NCI-H524 treated with DMSO at 0.1 percent for 48 hours (cell line): ENCODE measurements at regions not wholly inside any gene's neighbourhood (a gene's known extent, or its start where the extent isn't known, plus 50 kb on each side); places are given as distances from the start of the nearest gene placed in this dataset.
"Not testable (repeated sequence)": the region's sequence is repeated elsewhere in the genome, so short reads cannot be mapped to it uniquely, and the experiment has no call there.

Experiments used
- DNase-seq: peaks from one replicate; lab custom pipeline; 2025; lab: John Stamatoyannopoulos, UW

GRCh38 chr6:170062209-170062914 lies 228.5 kb downstream of the DLL1 start:
- DNase-seq: no peak

DNA sequence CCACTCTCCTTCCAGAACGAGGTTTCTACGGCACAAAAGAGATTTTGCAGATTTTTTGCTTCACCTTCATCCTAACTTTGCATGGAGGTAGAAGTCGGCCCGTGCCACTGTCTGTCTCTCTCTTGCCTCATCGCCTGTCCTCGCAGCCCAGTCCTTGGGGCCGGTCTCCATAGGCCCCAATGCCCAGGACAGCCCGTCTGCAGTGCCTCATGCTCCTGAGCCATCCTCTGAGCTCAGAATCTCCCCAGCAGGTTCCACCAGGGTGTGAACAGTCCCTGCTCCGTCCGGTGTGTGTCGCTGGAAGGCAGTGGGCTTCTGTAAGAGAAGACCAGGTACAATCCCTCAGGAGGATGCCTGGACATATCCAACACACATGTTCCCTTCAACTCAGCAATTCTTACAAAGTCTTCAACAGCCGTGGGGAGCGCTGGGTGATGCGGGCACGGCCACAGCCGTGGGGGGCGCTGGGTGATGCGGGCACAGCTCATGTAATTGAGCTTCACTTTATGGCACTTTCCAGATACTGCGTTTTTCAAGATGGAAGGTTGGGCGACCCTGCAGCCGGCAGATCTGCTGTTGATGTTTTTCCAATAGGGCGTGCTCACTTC lies 231.9 kb downstream of the DLL1 start:
- DNase-seq: no peak

DNA sequence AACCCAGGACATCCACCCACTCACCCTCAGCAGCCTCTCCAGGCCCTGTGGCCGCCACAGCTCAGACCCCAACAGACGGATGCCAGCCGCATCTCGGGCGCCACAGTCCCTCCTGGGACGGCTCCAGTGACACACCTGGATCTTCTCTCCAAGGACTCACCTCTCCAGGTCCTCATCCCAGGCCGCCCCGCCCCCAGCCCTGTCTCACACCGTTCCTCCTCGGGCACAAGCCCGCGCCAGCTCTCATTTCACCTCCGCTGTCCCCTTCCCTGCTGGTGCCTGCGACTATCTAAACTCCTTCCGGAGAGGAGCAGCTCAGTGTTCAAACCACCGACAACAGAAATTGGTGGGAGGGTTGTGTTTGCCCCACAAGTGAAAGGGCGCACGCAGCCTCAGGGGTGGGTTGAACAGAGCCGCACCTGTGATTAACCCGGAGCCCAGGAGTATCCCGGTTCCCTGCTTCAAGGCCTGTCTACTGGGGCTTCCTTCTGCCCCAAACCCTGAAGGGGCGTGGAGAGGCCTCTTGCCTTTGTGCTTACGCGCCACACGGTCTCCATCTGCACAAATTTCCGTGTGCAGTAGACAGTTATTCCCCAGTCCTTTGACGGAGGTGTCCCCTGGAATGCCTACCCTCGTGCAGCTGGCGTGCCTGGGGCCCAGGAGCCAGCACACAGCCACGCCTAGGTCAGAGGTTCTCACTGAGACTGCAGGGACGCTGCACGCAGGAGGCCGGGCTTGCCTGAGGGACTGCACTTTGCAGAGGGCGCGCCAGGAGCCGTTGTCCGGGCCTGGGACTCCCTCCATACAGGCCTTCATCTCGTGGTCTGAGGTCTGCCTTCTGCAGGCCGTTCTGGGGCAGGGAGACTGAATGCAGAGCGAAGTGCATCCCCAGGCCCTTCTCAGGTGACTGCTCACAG lies 232.7 kb downstream of the DLL1 start:
- no peak for DNase-seq

- no peak for DNase-seq
Observed at GRCh38 chr6:170057034-170057734, 233.7 kb downstream of the DLL1 start.

DNA sequence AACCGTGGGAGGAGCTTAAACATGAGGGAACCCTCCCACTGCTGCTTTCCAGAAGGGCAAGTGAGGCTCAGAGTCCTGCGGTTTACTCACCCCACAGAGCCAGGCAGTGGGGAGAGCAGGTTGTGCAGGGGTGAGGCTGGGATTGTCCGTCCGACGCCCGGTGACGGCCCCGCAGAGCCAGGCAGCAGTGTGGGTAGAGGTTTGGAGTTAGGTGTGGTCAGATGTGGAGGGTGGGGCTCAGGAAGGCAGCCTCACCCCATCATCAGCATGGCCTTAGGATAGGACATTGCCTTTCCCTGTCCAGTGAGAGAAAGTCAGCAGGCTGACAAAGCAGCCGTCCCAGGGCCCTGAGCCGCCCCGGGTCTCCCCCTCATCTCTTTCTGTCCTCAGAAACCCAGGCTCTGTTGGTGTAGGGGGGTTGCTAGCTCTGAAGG lies 234.6 kb downstream of the DLL1 start:
- DNase-seq: no peak

DNA sequence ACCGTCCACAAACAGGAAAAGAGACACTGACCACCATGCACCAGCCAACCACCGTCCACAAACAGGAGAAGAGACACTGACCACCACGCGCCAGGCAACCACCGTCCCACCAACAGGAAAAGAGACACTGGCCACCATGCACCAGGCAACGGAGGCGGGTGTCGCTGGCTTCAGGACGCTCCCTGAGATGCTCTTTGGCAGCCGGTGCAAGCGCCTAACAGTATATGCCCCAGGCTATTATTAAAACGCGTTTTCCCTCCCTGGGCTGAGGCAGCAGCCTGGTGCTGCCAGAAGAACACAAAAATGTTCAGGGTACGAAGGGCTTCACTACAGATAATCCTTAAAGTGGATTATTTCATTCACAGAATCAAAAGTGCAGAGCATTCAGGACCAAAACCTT lies 235.1 kb downstream of the DLL1 start:
- DNase-seq: not testable (repeated sequence)

DNA sequence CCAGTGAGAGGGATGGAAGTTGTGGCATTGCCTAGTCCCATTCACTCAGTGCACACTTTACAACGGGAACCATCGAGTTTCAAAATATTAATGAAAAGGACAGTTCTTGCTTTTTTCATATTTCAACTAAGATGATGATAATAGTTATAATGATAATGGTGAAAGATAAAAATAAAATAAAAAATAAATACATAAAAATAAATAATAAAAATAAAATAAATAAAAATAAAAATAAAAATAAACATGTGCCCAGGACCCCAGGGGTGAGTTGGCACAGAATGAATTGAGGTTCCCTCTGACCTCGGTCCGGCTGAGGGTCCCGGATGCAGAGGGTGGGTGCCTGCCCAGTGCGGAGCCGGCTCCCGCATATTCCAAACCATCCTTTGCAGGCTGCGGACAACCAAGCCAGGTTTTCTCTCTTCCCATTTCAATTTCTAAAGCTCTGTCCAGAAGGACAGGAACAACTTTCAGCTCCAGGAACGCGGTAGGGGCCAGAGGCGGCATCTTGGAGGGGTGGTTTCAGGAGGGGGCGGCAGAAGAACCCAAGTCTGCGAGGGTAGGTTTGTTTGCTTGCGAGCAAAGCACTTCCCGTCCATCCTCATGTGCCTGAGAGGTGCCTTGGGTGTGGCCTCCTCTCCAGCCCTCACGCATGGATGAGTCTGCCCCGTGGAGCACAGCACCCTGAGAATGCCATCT lies 236.8 kb downstream of the DLL1 start:
- DNase-seq: no peak

DNA sequence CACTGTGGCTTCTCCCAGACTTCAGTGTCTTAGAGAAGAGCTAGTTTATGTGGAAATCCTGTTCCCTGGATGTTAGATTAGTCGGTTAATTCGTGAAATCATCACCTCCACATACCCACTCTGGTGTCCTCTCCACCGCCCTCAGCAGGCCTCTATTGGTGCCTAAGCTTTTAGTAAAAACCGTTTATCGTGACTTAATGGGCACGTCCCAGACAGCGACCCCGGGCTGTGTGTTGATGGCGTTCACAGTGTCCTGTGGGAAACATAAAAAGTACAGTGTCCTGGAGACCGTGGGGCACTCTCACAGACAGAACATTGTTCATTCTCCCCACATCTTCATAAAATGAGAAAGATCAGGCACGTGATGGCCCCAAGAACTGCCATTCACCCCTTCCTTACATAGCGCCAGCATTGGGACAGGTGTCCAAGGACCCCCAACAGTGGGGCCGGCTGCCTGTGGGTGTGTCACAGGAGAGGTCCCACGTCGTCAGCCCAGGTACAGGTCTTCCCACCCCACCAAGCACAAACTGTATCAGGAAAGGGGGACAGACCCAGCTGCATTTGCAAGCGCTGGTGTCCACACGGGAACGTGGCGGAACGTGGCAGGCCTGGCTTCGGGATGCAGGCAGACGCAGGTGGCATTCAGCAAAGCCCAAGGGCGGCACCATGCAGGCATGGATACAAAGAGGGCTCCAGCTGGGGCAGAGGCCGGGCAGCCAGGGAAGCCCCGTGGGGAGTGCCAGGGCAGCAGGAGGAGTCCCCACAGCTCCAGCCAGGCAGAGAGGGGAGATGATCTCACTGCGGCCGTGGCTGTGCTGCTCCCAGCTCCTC lies 237.7 kb downstream of the DLL1 start:
- DNase-seq: no peak

DNA sequence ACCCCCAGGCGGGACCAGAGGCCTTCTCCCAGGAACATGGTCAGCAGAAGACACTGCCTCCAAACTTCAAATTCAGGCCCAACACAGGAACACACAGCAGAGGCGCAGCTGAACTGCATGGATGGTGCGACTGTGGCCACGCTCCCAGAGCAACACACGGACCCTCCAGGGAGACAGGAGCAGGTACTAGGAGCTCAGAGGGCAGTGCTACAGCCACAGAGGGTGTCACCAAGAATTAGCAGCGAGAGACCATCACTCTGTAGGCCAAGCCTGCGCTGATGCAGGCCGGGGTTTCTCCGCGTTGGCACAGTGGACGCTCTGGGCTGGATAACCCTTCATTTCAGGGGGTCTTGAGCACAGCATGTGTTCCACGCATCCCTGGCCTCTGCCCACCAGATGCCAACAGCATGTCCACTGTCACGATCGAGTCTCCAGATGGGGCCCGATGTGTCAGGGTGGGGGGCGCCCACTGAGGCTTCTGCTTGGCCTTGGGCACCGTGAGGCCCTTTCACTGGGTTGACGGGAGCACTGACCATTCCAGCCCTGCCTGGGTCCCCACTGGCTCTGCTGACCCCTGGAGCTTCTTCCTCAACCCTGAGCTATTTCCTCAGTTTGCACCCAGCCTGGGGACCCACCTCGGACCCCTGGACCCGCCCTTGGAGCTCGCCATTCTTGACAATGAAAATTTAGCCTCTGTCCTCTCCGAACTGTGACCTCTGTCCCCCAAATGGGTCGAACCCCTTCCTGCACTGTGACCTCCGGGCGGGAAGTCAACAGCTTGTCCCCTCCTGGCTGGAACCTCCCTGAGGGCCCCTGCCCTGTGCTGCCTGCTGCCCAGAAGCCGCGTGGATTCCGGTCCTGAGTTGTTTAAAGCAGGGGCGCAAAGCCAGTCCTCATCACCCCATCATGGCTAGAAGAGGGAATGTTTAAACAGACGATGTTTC lies 239.4 kb downstream of the DLL1 start:
- no peak for DNase-seq

GRCh38 chr6:170050591-170051041 lies 240.3 kb downstream of the DLL1 start:
- no peak for DNase-seq

DNA sequence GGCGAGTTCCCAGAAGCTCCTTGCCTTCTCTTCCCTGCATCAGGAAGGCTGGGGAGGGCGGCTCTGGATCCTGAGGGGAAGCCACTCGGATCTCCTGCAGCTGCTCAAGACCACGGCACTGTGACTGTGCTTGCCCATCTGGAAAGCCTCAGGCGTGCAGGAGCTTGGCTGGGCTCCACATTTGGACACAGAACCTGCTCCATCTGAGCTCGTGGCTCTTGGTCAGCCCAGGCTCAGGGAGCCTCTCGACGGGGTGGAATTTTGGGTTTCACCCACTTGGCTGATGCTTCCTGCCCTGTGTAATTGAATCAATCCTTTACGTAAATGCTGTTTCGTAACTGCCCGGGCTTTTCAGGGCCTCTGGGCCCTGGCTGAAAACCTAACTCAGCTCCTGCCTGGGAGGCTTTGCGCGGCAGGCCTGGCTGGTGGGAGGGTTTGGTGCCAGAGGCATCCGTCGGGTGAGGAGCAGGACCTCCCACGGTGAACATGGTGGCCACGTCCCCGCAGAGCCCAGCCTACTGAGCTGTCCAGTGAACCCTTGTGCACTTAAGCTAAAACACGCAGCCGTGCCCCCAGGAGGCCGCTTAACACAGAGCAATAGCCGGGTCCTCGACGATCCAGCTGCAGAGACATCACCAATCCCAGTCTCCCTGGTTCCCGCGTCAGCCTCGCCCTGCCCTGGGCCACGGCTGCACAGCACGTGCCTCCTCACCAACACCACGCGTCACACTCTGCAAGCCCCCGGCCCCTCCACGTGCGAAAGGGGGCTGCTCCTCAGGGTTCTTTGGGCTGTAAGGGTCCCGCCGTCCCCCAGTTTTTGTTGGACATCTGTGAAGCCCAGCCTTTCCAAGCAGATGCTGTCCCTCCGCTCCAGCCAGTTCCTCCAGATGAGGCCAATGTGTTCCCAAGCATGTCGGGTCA lies 241.0 kb downstream of the DLL1 start:
- DNase-seq: no peak

GRCh38 chr6:170048615-170049256 lies 242.1 kb downstream of the DLL1 start:
- no peak for DNase-seq

DNA sequence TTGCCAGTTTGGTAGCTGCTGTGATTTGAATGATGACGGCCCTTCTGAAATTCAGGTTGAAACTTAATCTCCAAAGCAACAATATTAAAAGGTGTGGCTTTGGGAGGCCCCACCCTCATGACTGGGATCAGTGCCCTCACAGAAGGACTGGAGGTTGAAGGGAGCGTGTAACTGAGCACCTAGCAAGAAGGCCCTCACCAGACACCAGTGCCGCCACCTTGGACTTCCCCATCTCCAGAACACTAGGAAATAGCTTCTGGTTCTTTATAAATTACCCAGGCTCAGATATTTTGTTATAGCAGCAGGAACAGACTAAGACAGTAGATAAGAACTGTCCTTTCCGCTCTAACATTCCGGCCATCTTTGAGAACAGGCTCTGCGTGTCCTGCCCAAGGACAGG lies 243.1 kb downstream of the DLL1 start:
- DNase-seq: no peak

- DNase-seq: no peak
Observed at GRCh38 chr6:170046791-170047626, 243.9 kb downstream of the DLL1 start.

DNA sequence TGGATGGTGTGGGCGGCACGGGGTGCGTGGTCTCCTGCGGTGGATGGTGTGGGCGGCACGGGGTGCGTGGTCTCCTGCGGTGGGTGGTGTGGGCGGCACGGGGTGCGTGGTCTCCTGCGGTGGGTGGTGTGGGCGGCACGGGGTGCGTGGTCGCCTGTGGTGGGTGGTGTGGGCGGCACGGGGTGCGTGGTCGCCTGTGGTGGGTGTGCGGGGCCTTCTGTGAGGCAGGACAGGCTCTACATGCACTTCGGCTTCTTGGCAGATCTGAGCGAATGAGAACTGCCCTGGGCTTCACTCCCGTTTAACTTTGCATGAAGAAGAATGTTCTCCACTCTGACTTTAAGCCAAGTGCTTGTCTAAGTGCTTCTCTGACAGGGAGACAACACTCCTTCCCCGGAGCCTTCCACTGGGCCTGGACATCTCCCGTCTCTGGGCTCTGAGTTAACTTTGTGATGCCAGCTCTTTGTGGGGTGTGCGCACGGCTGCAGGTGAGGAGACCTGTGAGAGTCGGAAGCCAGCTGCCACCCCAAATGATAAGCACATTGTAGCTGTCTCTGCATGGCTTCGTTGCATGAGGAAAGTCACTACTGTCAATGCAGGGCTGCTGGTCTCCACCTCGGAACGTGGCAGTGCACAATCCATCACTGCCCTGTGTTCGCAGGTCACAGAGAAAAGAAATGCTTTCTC lies 244.8 kb downstream of the DLL1 start:
- DNase-seq: no peak

DNA sequence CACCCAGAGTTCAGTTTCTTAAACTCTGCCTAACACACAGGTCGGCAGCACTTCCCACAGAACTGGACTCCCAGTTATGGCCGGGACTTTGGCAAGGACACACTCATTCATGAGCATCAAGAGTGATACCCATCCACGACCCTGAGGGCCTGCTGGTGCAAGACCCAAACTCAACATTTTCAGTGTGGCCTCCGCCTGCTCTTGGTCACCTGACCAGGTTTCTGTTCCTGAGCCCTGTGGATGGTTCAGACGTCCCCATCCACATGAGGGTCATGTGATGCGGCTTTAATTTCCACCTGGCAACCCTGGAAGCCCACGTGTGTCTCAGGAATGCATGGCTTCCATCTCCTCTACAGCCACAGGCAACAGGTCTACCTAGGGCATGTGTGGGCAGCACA lies 245.3 kb downstream of the DLL1 start:
- DNase-seq: no peak
